WERI-Rb-1 (cell line): ENCODE measurements at regions not wholly inside any gene's neighbourhood (a gene's known extent, or its start where the extent isn't known, plus 50 kb on each side); places are given as distances from the start of the nearest gene placed in this dataset.
"Not testable (repeated sequence)": the region's sequence is repeated elsewhere in the genome, so short reads cannot be mapped to it uniquely, and the experiment has no call there.

Experiments
- DNase-seq: peaks from one replicate; pipeline ENCODE4 v3.0.0-alpha.2; 2020
- H3K27ac ChIP-seq: fragments of 250-450 bp; sonication (Bioruptor Pico); 2 replicates; pipeline ENCODE4 v1.5.1; 2020; ENCODE audit warnings: mild to moderate bottlenecking, moderate library complexity
- H3K27me3 ChIP-seq: fragments of 250-450 bp; sonication (Bioruptor Pico); 2 replicates; pipeline ENCODE4 v1.5.1; 2021; ENCODE audit warnings: mild to moderate bottlenecking, low read depth, moderate library complexity; ENCODE audit not compliant: insufficient read depth, severe bottlenecking
- H3K36me3 ChIP-seq: fragments of 250-450 bp; sonication (Bioruptor Pico); 2 replicates; pipeline ENCODE4 v1.5.1; 2020; ENCODE audit warnings: mild to moderate bottlenecking, moderate library complexity
- H3K4me3 ChIP-seq: 2 replicates; pipeline ENCODE4 v1.5.1; 2011; ENCODE audit warnings: low read depth, mild to moderate bottlenecking, control low read depth, low read length
- H3K9me3 ChIP-seq: fragments of 250-450 bp; sonication (Bioruptor Pico); 2 replicates; pipeline ENCODE4 v1.5.1; 2021; ENCODE audit warnings: mild to moderate bottlenecking, moderate library complexity; ENCODE audit not compliant: severe bottlenecking
- CTCF ChIP-seq: IDR thresholded peaks from 2 replicates; pipeline ENCODE4 v1.5.1; 2011; ENCODE audit warnings: low read depth, mild to moderate bottlenecking, control low read depth, inconsistent platforms, low read length

DNA sequence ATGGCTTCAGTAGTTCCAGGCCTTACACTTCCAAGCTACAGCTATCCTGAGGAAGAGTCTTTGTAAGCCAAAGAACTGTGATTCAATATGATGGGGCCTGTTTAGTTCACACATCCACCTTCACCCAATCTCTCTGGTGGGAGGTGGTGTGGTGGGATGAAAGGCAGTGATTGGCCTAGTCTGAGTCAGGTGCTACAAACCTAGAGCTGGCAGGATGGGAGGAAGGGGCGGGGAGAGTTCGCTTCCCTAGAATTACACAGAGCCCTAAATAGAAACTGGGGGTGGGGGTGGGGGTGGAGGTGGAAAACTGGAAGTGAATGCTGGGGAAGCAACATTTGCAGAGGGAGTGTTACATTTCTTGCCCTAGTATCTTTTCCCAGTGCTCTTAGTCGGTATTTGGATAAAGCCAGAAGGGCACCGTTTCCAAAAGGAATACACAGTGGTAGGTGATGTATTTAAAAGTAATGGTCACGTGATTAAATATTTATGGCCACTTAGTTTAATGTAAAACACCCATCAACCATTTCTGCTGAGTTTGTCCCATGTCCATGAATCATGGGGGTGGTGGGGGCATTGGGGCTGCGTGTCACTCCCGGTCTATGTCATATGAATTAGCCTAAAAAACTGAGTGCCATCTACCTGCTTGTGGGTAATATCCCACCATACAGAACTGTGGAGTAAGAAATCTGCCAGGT, 247.6 kb upstream of the PROK2 start:
- Histone ChIP-seq H3K9me3 (no peaks in the 10 kb centered on the region), H3K27me3 (no peaks in the 10 kb centered on the region), H3K4me3 (no peak overlapping the region), H3K36me3 (no peaks in the 10 kb centered on the region), H3K27ac (no peak overlapping the region)
- TF ChIP-seq CTCF = no peak
- DNase-seq = no peak

DNA sequence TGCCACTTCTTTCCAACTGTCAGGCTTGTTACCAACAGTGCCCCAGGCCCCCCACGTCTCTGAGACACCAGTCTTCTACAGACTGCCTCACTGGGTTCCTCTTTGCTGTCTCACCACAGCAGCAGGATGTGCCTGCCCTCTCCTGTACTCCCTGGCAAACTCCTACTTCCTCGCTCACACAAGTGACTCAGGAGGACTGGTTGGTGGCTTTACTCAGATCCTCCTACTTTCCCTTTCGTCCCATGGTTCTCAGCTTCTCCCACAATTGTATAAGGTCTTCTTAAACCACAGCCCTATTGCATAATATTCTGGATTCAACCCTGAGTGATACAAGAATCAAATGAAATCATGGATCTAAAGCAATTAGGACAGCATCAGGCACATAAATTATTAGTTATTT, 246.6 kb upstream of the PROK2 start:
- TF ChIP-seq CTCF = no peak
- DNase-seq = no peak
- no peak overlapping the region for H3K27ac ChIP-seq

DNA sequence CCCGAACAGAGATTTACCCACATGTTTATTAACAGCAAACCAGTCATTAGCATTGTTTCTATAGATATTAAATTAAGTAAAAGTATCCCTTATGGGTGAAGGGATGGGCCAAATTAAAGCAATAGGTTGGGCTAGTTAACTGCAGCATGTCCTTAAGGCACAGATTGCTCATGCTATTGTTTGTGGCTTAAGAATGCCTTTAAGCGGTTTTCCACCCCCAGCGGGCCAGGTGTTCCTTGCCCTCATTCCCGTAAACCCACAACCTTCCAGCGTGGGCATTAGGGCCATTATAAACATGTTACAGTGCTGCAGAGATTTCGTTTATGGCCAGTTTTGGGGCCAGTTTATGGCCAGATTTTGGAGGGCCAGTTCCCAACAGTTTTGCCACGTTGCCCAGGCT, 245.3 kb upstream of the PROK2 start:
- peak; percentile 30 for DNase-seq
- not testable (repeated sequence) for H3K4me3 ChIP-seq, H3K9me3 ChIP-seq, H3K27me3 ChIP-seq, H3K36me3 ChIP-seq
- peak overlapping the region; percentile 46; the same call in 1 of the 2 replicates for H3K27ac ChIP-seq

More for the DNA sequence above, 246.6 kb upstream of the PROK2 start:
- Histone ChIP-seq H3K9me3 (no peaks in the 10 kb centered on the region), H3K4me3 (no peak overlapping the region), H3K27me3 (no peaks in the 10 kb centered on the region), H3K36me3 (no peaks in the 10 kb centered on the region)

DNA sequence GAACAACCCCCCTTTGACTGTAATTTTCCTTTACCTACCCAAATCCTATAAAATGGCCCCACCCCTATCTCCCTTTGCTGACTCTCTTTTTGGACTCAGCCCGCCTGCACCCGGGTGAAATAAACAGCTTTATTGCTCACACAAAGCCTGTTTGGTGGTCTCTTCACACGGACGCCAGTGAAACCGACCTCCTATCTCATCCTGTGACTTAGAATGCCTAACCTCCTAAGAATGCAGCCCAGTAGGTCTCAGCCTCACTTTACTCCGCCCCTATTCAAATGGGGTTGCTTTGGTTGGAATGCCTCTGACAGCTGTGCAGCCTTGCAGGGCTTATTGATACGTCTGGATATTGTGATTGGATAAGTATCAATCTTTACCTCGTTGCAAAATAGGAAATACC, 243.8 kb upstream of the PROK2 start:
- not testable (repeated sequence) for DNase-seq

DNA sequence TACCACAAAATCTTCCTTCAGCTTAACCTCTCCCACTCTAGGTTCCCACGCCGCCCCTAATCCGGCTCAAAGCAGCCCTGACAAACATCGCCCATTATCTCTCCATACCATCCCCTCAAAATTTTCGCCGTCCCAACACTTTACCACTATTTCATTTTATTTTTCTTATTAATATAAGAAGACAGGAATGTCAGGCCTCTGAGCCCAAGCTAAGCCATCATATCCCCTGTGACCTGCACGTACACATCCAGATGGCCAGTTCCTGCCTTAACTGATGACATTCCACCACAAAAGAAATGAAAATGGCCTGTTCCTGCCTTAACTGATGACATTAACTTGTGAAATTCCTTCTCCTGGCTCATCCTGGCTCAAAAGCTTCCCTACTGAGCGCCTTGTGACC, 243.4 kb upstream of the PROK2 start:
- not testable (repeated sequence) for H3K4me3 ChIP-seq, H3K36me3 ChIP-seq, H3K27ac ChIP-seq, H3K27me3 ChIP-seq, H3K9me3 ChIP-seq, DNase-seq

More for the DNA sequence above, 243.8 kb upstream of the PROK2 start:
- not testable (repeated sequence) for H3K27ac ChIP-seq, H3K27me3 ChIP-seq, H3K4me3 ChIP-seq, H3K36me3 ChIP-seq, H3K9me3 ChIP-seq

DNA sequence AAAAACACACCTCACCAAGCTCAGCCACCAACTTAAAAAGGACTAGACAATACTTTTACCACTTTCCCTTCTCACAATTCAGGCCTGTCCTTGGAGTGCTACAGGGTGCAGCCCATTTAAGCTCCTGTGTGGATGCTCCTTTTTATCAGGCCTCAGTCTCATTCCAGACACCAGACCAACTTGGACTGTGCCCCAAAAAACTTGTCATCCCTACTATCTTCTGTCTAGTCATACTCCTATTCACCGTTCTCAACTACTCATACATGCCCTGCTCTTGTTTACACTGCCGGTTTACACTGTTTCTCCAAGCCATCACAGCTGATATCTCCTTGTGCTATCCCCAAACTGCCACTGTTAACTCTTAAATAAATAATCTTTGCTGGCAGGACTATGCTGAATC, 242.8 kb upstream of the PROK2 start:
- H3K27ac ChIP-seq, DNase-seq, H3K9me3 ChIP-seq, H3K4me3 ChIP-seq, H3K27me3 ChIP-seq, H3K36me3 ChIP-seq: not testable (repeated sequence)

DNA sequence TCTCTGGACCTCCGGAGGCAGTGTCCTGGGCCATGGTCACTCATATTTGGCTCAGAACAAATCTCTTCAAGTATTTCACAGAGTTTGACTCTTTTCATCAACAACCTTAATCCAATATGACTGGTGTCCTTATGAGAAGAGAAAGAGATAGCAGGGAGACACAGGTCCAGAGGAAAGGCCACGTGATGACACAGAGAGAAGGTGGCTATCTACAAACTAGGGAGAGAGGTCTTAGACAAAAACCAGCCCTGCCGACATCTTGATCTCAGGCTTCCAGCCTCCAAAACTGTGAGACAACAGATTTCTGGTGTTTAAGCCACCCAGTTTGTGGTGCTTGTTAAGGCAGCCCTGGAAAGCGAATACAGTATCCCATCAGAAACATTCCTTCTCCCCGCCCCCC, 237.1 kb upstream of the PROK2 start:
- H3K27ac ChIP-seq = no peak overlapping the region
- no peaks in the 10 kb centered on the region for H3K36me3 ChIP-seq
- no peak overlapping the region for H3K4me3 ChIP-seq
- no peak for DNase-seq
- H3K27me3 ChIP-seq = no peaks in the 10 kb centered on the region
- no peaks in the 10 kb centered on the region for H3K9me3 ChIP-seq
- no peak for TF ChIP-seq CTCF

DNA sequence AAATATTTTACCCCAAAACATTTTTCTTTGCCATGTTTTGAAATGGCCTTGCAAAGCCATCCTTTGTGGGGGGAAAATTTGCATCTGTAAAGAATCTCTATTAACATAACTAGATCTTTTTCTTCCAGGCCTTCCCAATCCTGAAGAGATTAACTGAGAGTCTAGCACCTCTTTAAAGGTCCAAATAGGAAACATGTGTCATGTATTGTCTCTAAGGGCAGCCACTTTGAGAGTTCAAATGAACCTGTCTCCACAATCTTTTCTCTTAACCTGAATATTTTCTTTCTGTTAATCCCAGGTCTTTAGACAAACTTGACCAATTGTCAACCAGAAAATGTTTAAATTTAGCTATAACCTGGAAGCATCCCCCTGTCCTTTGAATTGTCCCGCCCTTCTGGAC, 236.6 kb upstream of the PROK2 start:
- Histone ChIP-seq H3K27me3 (no peaks in the 10 kb centered on the region), H3K4me3 (no peak overlapping the region), H3K9me3 (no peaks in the 10 kb centered on the region), H3K36me3 (no peaks in the 10 kb centered on the region), H3K27ac (no peak overlapping the region)
- no peak for DNase-seq
- TF ChIP-seq CTCF = no peak
